GM19239 (cell line): ENCODE measurements at regions not wholly inside any gene's neighbourhood (a gene's known extent, or its start where the extent isn't known, plus 50 kb on each side); places are given as distances from the start of the nearest gene placed in this dataset.
"Not testable (repeated sequence)": the region's sequence is repeated elsewhere in the genome, so short reads cannot be mapped to it uniquely, and the experiment has no call there.

ENCODE experiments used
- DNase-seq: peaks from one replicate; pipeline ENCODE4 v3.0.0; 2011; ENCODE audit warnings: low spot score; ENCODE audit not compliant: insufficient read length
- FAIRE-seq: peaks from 2 replicates; lab custom pipeline; 2011; peaks lifted over from hg19 to GRCh38; lab: Jason Lieb, UNC

DNA sequence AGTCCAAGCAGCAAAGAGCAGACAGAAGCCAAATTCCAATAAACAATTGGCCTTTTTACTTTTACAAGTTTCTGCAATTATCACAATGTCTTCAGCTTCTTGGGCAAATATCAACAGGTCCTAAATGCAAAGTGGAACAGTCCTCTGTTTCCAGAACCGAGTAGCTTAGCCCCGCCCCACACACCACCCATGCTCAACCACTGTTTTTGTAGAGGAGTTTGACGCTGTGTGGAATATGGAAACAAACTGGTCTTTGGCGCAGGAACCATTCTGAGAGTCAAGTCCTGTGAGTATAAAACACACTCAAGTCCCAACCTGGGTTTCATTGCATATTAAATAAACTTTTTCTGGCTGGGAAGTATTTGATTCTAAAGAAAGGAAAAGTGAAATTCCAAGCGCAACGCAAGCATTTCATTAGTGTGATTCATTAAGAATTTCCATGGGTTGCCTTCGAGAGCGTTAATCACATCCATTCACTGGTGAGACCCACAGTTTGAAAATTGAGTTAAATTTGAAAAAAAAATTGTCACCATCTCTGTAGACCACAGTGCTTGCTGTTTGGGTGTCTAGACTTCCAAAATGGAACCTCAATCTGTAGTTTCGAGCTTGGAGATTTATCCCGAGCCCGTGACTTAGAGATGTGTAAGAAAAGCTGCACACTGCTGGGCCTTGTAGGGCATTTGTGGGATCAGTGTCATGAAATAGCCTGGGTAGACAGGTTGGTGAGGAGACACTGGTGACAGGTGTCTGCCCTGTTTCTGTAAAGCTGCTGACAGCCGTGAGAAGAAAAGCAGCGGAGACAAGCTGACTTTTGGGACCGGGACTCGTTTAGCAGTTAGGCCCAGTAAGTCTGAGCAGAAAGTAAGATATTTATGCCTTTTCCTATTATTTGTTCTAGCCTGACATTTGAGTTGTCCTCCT is 96.1 kb downstream of the DAD1 start:
- FAIRE-seq (no peak), DNase-seq (no peak)

DNA sequence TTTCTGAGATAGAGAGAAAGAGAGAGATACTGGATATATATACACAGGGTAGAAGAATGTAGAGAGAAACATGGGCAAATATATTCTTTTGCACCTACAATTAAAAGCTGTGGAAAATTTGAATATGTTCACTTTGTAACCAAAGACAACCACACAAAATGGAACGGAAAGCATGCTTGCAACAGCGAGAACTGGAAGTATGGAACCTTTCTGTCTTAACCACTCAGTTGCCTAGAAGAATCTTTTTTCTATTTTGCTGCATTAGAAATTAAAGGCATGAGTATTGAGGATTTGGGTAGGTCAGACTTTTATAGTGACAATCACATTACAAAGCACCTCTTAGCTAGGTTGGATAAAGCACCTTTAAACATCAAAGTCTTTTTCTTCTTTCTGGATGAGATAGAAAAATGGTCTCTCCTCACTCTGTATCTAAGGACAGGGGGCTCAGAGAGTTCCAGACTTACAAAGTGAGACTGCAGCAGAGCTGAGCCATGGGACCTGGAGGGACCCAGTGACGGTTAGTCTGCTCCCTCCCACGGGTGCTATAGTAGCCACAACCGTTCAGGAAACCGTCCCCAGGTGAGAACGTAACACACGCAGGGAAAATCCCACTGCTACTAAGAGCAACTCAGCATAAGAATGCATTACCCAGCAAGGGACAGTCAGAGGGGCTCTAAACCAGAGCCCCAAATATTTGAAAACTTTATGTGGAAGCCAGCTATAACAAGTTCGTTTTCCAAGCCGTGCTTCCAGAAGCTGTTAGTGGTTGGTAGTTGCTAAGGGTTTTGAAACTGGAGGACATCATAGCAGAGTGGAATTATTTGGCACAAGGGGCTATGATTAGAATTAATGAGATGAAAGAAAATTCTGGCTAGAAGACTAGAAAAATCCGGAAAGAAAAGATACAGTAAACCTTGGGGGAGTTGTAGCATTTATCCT is 97.1 kb downstream of the DAD1 start:
- peak; percentile 94 for FAIRE-seq
- no peak for DNase-seq

DNA sequence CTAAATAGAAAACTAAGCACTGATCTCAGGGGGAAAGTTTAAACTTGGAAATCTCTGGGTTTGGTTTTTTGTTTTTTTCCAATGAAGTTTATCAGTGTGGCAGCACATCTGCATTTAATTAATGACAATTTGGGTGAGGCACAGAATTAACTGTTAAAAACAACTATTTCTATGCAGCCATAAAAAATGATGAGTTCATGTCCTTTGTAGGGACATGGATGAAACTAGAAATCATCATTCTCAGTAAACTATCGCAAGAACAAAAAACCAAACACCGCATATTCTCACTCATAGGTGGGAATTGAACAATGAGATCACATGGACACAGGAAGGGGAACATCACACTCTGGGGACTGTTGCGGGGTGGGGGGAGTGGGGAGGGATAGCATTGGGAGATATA is 98.0 kb downstream of the DAD1 start:
- DNase-seq, FAIRE-seq: not testable (repeated sequence)

DNA sequence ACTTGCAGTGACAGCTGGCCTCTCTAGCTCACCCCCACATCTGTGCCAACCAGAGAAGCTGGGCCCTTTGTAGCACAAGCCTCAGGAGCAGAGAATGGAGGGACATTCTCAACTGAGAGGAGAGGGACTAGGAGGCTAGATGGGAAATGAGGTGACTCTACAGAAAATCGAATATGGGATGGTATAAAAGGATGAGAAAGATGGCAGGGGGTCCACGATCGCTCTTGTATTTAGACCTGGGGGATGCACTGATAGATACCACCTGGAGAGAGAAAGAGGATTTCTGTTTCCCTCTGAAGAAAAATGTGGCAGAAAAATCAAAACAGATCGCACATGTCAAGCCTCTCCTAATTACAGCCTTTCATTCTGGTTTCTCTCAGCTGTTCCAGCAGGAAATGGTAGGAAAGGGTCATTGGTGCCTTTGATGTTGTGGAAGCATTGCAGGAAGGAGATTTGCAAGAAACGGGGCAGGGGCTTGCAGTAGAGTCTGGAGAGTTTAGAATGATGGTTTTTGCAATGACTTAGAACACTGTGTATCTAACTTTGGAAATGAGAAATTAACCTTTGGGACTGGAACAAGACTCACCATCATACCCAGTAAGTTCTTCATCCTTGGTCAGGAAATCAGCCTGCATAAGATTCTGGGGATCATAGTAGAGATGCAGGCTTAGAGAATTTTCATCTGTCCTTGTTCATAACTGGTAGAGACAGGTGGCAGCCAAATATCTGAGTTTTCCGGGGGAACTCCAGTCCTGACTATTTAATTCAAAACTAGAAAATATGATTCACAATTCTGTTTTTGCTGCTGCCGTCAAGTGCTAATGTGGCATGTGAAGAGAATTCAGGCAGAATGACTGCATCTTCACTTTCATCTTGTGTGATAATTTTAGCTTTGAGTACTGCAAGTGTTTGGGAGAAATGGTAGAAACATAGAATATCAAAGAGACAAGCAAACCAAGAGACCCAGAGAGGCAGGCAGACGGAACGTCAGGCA is 98.8 kb downstream of the DAD1 start:
- DNase-seq (no peak), FAIRE-seq (no peak)

DNA sequence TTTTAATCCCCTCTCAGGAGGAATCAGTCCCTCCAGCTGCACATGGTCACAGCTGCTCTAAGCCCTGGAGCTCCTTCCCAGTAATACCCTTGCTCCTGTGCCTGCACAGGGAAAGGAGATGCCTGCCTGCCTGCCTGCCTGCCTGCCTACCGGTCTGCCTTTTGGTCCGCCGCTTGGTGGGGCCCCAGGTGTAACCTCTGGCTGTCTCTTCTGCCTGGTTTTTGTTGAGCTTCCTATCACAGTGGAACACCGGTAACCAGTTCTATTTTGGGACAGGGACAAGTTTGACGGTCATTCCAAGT is 99.8 kb downstream of the DAD1 start:
- no peak for DNase-seq

DNA sequence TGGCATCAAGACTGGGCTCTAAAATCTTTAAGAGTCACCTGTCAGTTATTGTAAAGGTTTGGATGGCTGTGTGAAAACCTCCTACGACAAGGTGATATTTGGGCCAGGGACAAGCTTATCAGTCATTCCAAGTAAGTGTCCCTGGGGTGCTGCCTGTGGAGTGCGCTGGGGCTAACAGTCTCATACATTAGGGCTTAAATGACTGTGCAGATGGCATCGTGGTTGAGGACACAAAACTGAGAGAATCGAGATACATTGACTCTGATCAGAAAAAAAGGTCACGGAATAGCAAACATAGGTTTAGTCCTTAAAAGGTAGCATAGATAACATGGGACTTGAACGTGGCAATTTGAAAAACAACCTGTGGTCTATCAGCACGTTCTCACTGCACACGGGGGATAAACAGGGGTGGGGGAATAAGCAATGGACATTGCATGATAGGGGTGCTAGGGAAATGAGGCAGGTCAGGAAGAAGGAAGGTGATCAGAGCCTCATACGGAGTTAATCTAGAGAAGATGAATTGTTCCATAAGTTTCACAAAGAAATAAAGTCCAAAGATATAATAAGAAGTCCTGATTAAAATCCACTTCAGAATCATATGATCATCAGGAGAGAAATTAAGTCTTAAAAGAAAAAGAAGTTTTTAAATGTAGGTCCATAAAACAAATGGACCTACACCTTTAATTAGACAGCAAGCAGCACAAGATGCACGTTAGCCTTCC is 100.3 kb downstream of the DAD1 start:
- no peak for DNase-seq
- FAIRE-seq = peak; percentile 93

More for the DNA sequence above, 99.8 kb downstream of the DAD1 start:
- no peak for FAIRE-seq

DNA sequence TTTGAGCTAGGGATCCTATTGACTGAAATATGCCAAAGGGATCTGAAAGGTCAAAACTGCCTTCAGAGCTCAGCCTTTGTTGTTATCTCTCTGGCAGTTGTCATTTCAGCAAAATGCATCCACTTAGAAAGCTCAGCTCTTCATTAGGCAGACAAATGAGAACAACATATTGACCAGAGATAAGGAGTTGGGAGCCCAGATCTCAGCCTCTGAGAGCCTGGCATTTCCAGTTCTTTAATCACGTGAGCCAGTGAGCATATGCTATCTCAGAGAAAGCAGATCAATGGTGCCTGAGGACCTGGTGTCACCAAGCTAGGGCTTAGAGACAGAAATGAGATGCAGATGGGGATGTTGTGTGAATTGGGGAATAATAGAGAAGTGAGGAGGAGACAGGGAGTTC is 101.1 kb downstream of the DAD1 start:
- DNase-seq (no peak), FAIRE-seq (peak; percentile 85)

DNA sequence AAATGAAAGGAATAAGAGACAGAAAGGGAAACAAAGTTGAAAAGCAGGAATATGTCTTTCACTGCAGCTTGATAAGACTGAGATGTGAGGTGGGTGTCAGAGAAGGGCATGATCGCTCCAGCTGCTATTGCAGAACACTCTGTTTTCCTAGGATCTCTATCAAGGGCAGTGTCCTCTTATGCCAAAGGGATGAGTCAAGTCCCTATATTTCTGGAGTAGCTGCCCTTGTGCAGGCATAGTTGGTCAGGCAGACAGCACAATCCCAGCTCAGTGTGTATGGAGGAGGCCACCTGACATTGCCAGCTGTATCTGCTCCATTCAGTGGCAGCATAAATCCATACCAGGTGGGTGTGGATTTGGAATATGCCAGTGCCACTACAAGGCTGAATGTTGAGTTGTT is 101.6 kb downstream of the DAD1 start:
- DNase-seq (no peak), FAIRE-seq (no peak)

DNA sequence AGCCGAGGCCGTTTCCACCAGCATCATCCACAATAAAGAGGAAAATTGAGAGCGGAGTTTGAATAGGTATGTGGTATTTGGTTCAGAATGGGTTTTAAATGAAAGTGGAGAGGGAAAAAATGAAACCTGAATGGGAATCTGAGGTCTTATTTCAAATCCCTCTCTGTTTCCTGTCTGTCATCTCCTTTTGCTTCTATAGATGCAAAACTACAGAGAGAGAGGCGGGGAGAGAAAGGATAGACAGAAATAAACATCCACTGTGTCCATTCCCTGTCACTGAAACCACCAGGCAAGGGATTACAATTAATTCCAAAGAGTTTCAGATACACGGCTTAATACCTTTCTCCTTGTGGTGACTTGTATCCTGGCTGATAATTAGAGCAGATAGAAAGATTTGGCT is 102.3 kb downstream of the DAD1 start:
- FAIRE-seq = peak; percentile 65
- no peak for DNase-seq

DNA sequence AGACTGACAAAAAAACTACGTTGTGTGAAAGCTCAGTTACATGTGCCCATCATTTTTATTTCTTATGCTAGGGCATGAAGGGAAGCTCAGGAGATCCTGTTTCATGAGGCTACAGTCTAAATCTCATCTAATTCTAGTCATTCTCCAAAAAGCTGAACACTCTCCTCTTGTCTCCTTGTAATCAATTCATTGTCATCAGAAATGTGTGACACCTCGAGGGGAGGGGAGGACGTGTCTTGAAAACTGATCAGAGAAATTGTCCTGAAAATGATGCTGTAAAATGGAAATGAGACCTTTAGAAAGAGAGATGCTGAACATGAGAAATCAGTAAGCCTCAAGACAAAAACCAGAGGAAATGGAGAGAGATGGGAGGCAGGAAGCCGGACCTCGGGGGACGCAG is 103.4 kb downstream of the DAD1 start:
- peak; percentile 63 for FAIRE-seq
- DNase-seq = no peak

DNA sequence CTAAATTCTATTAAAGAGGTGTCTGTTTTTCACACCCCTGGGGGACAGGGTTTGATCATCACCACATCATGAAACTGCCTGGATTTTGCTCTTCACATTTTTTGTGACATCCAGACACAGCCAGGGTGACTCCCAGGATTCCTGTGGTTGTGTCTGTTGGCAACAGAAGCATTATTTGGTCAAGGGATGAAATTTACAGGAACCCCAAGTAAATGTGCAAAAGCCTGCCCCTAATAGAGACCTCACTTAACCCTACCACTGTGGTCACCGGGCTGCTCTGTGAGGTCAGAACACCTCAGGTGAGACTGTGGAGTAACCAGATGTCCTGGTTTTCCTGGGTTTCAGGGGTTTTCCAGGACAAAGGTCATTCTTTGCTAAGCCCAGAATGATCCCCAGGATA is 103.8 kb downstream of the DAD1 start:
- FAIRE-seq (peak; percentile 72), DNase-seq (no peak)

DNA sequence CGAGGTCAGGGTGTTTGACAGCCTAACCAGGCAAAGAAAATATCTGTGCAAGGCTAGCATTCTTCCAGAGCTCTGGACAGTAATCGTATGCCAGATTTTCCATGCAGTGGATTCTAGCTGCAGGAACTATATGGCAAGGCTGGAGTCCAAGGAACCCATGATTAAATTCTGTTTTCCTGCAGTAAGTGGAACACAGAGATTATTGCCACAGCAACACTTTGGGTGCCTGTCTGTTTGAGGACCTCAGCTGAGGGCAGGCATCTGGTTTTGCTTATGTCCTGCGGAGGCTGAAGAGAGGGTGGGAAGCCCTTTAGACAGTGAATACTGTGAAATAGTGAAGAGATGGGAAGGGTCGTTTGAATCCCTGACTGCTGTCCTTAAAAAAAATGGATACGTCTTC is 104.4 kb downstream of the DAD1 start:
- DNase-seq (no peak), FAIRE-seq (peak; percentile 42)

DNA sequence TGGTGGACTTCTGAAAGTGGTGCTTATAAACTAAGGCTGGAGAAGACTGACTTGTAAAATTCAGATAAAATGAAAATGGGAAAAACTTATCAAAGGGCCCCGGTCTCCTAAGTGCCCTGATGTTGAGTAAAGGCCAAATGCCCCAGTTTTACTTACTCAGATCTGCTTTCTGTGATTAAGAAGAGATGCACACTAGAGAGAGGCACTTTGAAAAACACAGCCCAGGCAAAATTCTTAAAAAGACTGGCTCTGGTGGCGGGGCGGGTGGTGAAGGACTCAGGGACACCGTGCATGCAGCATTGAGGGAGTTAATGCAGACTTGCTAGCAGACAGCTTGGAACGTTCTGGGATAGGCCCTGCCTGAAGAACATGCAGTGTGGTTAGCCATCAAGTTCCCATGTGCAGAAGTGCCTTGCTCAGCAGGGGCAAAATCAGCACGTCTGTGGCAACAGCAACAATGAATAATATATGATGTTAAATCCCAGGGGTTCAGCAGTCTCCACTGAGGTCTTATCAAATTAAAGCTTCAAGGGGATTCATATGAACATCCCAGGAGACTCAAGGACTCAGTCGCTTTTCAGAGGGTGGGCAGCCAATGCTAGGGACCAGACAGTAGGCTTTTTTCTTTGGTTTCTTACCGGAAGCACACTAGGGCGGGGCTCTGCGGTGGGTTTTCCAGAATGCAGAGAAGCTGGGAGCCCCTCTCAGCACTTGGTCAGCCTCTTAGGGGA is 105.0 kb downstream of the DAD1 start:
- no peak for DNase-seq
- FAIRE-seq = peak; percentile 84

DNA sequence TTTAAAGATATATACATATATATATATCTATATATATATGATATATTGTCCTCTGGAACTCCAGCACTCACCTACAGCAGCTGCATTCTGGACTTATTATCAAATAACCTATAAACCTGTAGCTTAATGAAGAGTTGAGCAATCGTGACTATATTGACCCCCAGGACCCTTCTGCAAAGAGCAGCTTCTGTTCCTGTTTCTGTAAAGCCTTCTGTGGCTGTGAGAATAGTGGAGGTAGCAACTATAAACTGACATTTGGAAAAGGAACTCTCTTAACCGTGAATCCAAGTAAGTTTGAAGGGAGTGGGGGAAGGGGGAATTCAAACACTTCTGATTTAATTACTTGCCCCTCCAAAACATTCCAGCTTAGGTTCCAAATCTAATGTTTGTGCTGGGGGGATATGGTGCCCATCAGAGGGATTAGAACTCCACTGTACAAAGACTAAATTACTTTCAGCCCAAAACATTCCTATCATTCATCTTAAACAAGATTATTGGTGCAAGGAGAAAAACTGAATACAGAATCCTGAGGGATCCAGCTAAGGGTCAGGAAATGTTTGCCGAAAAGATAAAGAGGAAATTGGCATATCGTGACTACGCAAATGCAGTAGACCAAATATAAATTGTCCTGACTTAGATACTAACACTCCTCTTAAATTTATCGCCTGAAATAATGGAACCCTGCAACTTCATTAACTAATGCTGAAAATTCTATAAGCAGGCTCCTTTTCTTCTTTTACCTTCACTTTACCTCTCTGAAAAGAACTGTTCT is 106.1 kb downstream of the DAD1 start:
- DNase-seq = no peak
- FAIRE-seq = peak; percentile 70

DNA sequence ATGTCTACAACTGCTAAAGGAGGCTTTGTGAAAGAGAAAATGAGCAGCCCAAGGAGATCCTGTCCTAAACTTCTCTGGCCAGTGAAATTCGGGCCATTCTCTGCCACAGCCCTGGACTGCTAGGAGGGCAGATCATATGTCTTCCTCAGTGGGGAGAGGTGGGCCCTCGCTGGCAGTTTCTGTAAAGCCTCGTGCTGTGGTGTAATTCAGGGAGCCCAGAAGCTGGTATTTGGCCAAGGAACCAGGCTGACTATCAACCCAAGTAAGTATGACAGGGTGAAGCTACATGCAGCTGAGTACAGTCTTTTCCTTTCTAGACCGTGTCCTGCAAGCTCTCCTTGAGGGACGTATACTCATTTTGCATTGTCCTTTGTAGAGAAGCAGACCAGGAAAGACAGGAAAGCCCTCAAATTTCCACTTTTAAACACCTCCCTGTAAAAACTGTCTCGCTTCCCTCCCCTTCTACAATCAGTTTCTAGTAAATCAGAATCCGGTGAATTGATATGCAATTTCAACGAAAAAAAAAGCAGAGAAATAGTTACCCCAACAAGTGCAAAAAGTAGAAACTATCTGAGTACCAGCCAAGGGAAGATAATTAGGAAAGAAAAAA is 106.8 kb downstream of the DAD1 start:
- DNase-seq (no peak), FAIRE-seq (peak; percentile 87)

DNA sequence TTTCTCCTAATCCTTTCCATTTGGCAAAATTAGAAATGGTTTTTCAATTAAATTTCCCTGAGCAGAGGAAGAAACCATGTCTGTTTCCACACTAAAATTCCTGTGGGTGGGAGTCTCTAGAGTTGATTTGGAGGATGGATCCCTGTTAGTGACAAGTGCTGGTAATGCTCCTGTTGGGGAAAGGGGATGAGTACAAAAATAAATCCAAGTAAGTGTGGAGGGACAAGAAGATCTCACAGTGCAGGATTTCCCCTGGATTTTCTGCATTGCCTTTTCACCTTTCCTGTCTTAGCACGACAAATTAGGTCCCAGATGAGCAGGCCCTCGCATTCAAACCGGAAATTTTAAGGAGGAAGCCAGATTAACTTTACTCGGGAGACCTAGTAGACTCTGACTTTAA is 107.5 kb downstream of the DAD1 start:
- FAIRE-seq (peak; percentile 91), DNase-seq (no peak)

DNA sequence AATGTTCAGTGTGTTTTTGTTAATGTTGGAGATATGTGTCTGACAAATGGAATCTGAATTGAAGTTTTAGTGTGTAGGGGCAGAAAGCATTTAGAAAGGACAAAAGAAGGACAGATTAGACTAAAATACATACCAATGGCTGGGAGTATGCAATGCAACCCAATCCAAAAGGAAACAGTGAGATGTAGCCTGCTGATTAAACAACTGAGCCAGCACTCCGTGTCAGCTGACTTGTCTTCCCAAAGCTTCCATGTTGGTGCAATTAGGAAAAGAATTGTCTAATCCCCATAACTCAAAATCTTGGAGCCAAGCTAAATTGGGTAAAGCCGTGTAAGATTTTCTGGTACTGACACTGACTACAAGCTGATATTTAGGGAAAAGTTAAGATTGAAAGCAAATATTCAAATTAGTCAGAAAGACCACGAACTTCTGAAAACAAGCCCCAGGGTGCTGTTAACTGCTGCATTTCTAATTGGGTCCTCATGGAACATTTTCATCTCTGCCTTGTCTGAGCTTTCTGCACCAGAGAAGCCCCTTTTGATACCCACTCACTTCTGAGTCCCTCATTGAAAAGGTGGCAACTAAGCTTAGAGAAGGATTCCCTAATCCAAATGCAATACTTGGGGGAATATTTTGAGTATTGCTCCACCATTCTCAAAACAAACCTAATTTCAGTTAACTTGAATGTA is 109.1 kb downstream of the DAD1 start:
- DNase-seq = no peak

More for the DNA sequence above, 109.1 kb downstream of the DAD1 start:
- peak; percentile 95 for FAIRE-seq
